Retinal pigment epithelial cell (primary cell): ENCODE measurements at regions not wholly inside any gene's neighbourhood (a gene's known extent, or its start where the extent isn't known, plus 50 kb on each side); places are given as distances from the start of the nearest gene placed in this dataset.

ENCODE experiments used
- DNase-seq: peaks from one replicate; pipeline ENCODE4 v3.0.0-alpha.2; 2010; ENCODE audit warnings: low read depth
- H3K4me3 ChIP-seq: 2 replicates; pipeline ENCODE4 v1.5.1; 2011; ENCODE audit warnings: mild to moderate bottlenecking, low read length, control low read depth, moderate library complexity
- CTCF ChIP-seq: conservative IDR thresholded peaks from 2 replicates; pipeline ENCODE4 v1.5.1; 2011; ENCODE audit warnings: low read depth, low read length, control low read depth, inconsistent platforms

- no peak overlapping the region for H3K4me3 ChIP-seq
- no peak for TF ChIP-seq CTCF
- DNase-seq = peak; percentile 70
These were observed 114.0 kb upstream of the DCLK2 start for GRCh38 chr4:149964001-149964796.

GRCh38 chr4:149965206-149965605 is 113.0 kb upstream of the DCLK2 start:
- no peak for DNase-seq
- H3K4me3 ChIP-seq = no peak overlapping the region
- no peak for TF ChIP-seq CTCF

- DNase-seq = no peak
- H3K4me3 ChIP-seq = no peak overlapping the region
- TF ChIP-seq CTCF = no peak
These were observed 105.8 kb upstream of the DCLK2 start for GRCh38 chr4:149972407-149972806.

- no peak for TF ChIP-seq CTCF
- no peak overlapping the region for H3K4me3 ChIP-seq
- DNase-seq = no peak
These were observed 105.1 kb upstream of the DCLK2 start for GRCh38 chr4:149973181-149973580.

- H3K4me3 ChIP-seq = no peak overlapping the region
- no peak for TF ChIP-seq CTCF
- no peak for DNase-seq
These were observed 103.1 kb upstream of the DCLK2 start for GRCh38 chr4:149975172-149975571.

GRCh38 chr4:149980121-149980682 is 98.0 kb upstream of the DCLK2 start:
- no peak for DNase-seq
- no peak for TF ChIP-seq CTCF

GRCh38 chr4:149980941-149981340 is 97.3 kb upstream of the DCLK2 start:
- DNase-seq = no peak
- TF ChIP-seq CTCF = peak; percentile 83
- H3K4me3 ChIP-seq = no peak overlapping the region

More at GRCh38 chr4:149980121-149980682, 98.0 kb upstream of the DCLK2 start:
- H3K4me3 ChIP-seq = no peak overlapping the region
